Spleen (tissue), 7 donors: ENCODE measurements at regions not wholly inside any gene's neighbourhood (a gene's known extent, or its start where the extent isn't known, plus 50 kb on each side); places are given as distances from the start of the nearest gene placed in this dataset.

Experiments used
- CTCF ChIP-seq, 11 experiments: fragments of 200-600 bp in 7 of 11; fragments of 450-650 bp in 4 of 11; sonication (generic) in 4 of 11; IDR thresholded peaks in 8 of 11; conservative IDR thresholded peaks in 3 of 11; 1 replicate in 7 of 11; 2 replicates in 4 of 11; pipeline versions ENCODE4 v1.4.0 to v1.8.0; 2016 to 2021; ENCODE audit warnings: antibody characterized with exemption in 11 of 11, inconsistent platforms in 4 of 11, mild to moderate bottlenecking in 1 of 11
- POLR2A ChIP-seq, 3 donors: fragments of 450-650 bp; IDR thresholded peaks; one replicate each; pipeline ENCODE4 v1.5.1; 2017; ENCODE audit warnings: antibody characterized with exemption in 3 of 3, mild to moderate bottlenecking in 1 of 3
- POLR2AphosphoS5 ChIP-seq, 3 donors: sonication (generic); formaldehyde crosslinking; IDR thresholded peaks; one replicate each; pipeline ENCODE4 v1.5.1; 2017; ENCODE audit warnings: antibody characterized with exemption in 3 of 3
- donor health status: DM: no; HTN: no; CAD: no; lungs with moderate emphysema.
- donor health status: DM: no; HTN: no; CAD: no.
- donor health status: DM: no; HTN: no; CAD: no.

DNA sequence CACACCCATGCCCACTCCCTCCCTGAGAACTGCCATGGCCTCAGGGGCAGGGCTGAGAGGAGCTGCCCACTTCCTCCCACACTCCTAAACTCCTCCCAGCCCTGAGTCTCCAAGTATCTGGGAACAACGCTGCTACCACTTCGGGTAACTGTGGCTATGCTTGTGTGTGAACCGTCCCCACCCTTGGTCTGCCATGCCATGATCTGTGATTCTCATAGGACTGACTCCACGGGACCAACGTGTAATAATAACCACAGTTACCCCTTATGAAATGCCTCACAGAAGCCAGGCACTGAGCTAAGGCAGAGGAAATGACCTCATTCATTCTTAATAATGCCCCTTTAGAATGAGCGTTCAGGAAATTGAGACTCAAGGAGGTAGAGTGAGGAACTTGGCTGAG, 103.9 kb upstream of the SMIM23 start:
- TF ChIP-seq CTCF (IDR thresholded peaks at IDR 0.05 in 8 of 11, conservative IDR thresholded peaks at IDR 0.05 in 3 of 11) (no peak), POLR2A (IDR thresholded peaks at IDR 0.05) (no peak), POLR2AphosphoS5 (IDR thresholded peaks at IDR 0.05) (no peak)
